ENCODE measurements at regions not wholly inside any gene's neighbourhood (a gene's known extent, or its start where the extent isn't known, plus 50 kb on each side); places are given as distances from the start of the nearest gene placed in this dataset.

DNA sequence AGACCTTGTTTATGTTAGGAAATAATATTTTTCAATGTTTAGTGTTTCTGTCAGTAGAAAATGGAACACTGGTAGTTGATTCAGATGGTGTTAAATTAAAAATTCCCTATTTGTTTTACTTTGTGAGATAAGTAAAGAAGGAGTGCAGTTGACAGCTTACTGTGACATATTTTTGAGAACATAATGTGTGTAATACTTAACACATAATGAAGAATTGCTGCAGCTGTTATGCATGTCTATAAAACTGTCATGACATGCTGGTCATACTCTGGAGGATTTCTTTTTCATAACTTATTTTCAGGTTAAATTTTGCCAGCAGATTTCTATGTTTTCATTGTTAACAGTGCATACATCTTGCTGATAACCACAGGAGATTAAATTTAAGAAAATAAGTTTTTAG, 296.1 kb downstream of the CTH start:
- TF ChIP-seq, protein P1, sequence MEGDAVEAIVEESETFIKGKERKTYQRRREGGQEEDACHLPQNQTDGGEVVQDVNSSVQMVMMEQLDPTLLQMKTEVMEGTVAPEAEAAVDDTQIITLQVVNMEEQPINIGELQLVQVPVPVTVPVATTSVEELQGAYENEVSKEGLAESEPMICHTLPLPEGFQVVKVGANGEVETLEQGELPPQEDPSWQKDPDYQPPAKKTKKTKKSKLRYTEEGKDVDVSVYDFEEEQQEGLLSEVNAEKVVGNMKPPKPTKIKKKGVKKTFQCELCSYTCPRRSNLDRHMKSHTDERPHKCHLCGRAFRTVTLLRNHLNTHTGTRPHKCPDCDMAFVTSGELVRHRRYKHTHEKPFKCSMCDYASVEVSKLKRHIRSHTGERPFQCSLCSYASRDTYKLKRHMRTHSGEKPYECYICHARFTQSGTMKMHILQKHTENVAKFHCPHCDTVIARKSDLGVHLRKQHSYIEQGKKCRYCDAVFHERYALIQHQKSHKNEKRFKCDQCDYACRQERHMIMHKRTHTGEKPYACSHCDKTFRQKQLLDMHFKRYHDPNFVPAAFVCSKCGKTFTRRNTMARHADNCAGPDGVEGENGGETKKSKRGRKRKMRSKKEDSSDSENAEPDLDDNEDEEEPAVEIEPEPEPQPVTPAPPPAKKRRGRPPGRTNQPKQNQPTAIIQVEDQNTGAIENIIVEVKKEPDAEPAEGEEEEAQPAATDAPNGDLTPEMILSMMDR (IDR thresholded peaks at IDR 0.05): no peak
- TF ChIP-seq POLR2A (IDR thresholded peaks at IDR 0.05) (no peak), EP300 (IDR thresholded peaks at IDR 0.05) (no peak), POLR2AphosphoS5 (IDR thresholded peaks at IDR 0.05) (no peak)

Data from suprapubic skin (tissue), 4 donors.